K562 (cell line): ENCODE measurements at regions not wholly inside any gene's neighbourhood (a gene's known extent, or its start where the extent isn't known, plus 50 kb on each side); places are given as distances from the start of the nearest gene placed in this dataset.
A peak's percentile ranks its signal among the peaks of the same experiment; 100 is the strongest.

Source experiments
- ATAC-seq: fragments of 200-7000 bp; cut with Tn5 transposase; 3 replicates; pipeline ENCODE4 v1.9.1; 2020; ENCODE audit warnings: moderate library complexity
- BruUV-seq: library from RNA; stranded (reverse); fragments of 400-500 nt; replicated peaks from 2 replicates; lab custom pipeline; 2021; lab: Mats Ljungman, UMichigan
- CTCF ChIA-PET: fragments of 300-600 bp; formaldehyde crosslinking; extraction: SDS; loops from one replicate; lab custom pipeline; 2021; ENCODE audit warnings: low intra/inter-chr PET ratio; lab: Yijun Ruan, JAX
- POLR2A ChIA-PET: fragments of 300-600, 350-650 bp; sonication (Branson Sonifier 250); formaldehyde crosslinking; extraction: SDS; loops from one replicate; lab custom pipeline; 2021; ENCODE audit warnings: antibody characterized with exemption, inconsistent platforms; lab: Yijun Ruan, JAX
- DNase-seq, 4 experiments: peaks; one replicate each; pipeline versions ENCODE4 v3.0.0 to v3.0.0-alpha.2; 2011 to 2018; ENCODE audit warnings: low spot score in 3 of 4, mixed read lengths in 3 of 4; ENCODE audit errors: extremely low read depth in 1 of 4
- FAIRE-seq: peaks from 2 replicates; lab custom pipeline; 2011; peaks lifted over from hg19 to GRCh38; lab: Jason Lieb, UNC
- H2AFZ ChIP-seq: 2 replicates; pipeline ENCODE4 v1.6.0; 2011; ENCODE audit warnings: low read depth, low read length, control low read depth, inconsistent platforms
- H3K27ac ChIP-seq: fragments of 200-600 bp; 3 replicates; pipeline ENCODE4 v1.8.0; 2011; ENCODE audit warnings: low read depth, mild to moderate bottlenecking, control low read depth, inconsistent platforms, low read length, moderate library complexity, mixed read lengths; ENCODE audit errors: extremely low read depth
- H3K27me3 ChIP-seq, 2 experiments: fragments of 300-600 bp in 1 of 2; 2 replicates in 1 of 2; 3 replicates in 1 of 2; pipeline versions ENCODE4 v1.6.0 to v1.8.0; 2011; ENCODE audit warnings: inconsistent platforms in 2 of 2, low read length in 2 of 2, mild to moderate bottlenecking in 1 of 2, mixed read lengths in 1 of 2, moderate library complexity in 1 of 2; ENCODE audit not compliant: control insufficient read depth in 2 of 2, insufficient read depth in 2 of 2
- H3K36me3 ChIP-seq: fragments of 300-600 bp; 3 replicates; pipeline ENCODE4 v1.8.0; 2011; ENCODE audit warnings: mild to moderate bottlenecking, low read length, inconsistent platforms; ENCODE audit not compliant: control insufficient read depth, insufficient read depth
- H3K4me1 ChIP-seq, 2 experiments: fragments of 200-600 bp in 1 of 2; replicated peaks in 1 of 2; 2 replicates in 1 of 2; 3 replicates in 1 of 2; pipeline versions ENCODE4 v1.5.1 to v1.8.0; 2011; ENCODE audit warnings: inconsistent platforms in 2 of 2, low read length in 2 of 2, mild to moderate bottlenecking in 1 of 2, mixed read lengths in 1 of 2, moderate library complexity in 1 of 2; ENCODE audit not compliant: control insufficient read depth in 2 of 2, insufficient read depth in 2 of 2
- H3K4me2 ChIP-seq: 2 replicates; pipeline ENCODE4 v1.6.1; 2011; ENCODE audit warnings: low read length, control low read depth, inconsistent platforms, mixed read lengths; ENCODE audit not compliant: insufficient read depth
- H3K4me3 ChIP-seq: fragments of 200-600 bp; sonication (generic), shearing (Covaris generic); 2 replicates; pipeline ENCODE4 v1.5.1; 2016; ENCODE audit warnings: control low read depth, inconsistent platforms
- H3K79me2 ChIP-seq: fragments of 200-600 bp; 3 replicates; pipeline ENCODE4 v1.8.0; 2011; ENCODE audit warnings: low read length, inconsistent platforms; ENCODE audit not compliant: control insufficient read depth, insufficient read depth
- H3K9ac ChIP-seq, 2 experiments: 2 replicates each; pipeline versions ENCODE4 v1.6.0 to v1.6.1; 2011; ENCODE audit warnings: low read depth in 2 of 2, low read length in 2 of 2, control low read depth in 1 of 2, inconsistent platforms in 1 of 2, mild to moderate bottlenecking in 1 of 2, mixed read lengths in 1 of 2; ENCODE audit not compliant: insufficient read depth in 1 of 2
- H3K9me1 ChIP-seq: one replicate; pipeline ENCODE4 v1.6.0; 2011; ENCODE audit warnings: inconsistent platforms, mild to moderate bottlenecking, low read length, moderate library complexity; ENCODE audit not compliant: control insufficient read depth, insufficient read depth
- H3K9me3 ChIP-seq: replicated peaks from 2 replicates; pipeline ENCODE4 v1.5.1; 2011; ENCODE audit warnings: low read depth, low read length, inconsistent platforms; ENCODE audit not compliant: control insufficient read depth, insufficient read depth
- H4K20me1 ChIP-seq: replicated peaks from 2 replicates; pipeline ENCODE4 v1.6.1; 2011; ENCODE audit warnings: low read length, inconsistent platforms, mixed read lengths; ENCODE audit not compliant: control insufficient read depth, insufficient read depth
- BRD9 ChIP-seq: fragments of 450-650 bp; IDR thresholded peaks from 2 replicates; pipeline ENCODE4 v1.6.1; 2018; ENCODE audit warnings: low read depth; ENCODE audit not compliant: partially characterized antibody
- WGBS: fragments of 100-300 bp; shearing (Covaris generic); methylation state at CpG from one replicate; pipeline ENCODE4 v1.1.6; 2016; ENCODE audit warnings: low coverage, mixed read lengths; ENCODE audit not compliant: insufficient coverage; ENCODE audit errors: missing lambda C conversion rate; 5-methylcytosine and 5-hydroxymethylcytosine counted together
- in situ Hi-C: fragments of 300-500 bp; cut with MboI; formaldehyde crosslinking; loops from 4 replicates; pipeline ENCODE4 v1.15.0; 2018; ENCODE audit warnings: inconsistent platforms, mixed read lengths
- intact Hi-C: fragments of 100-400 bp; cut with micrococcal nuclease; formaldehyde crosslinking; loops from 2 replicates; pipeline ENCODE4 v1.14.2; 2022
- TF ChIP-seq, protein P1 (sequence below): fragments of 450-650 bp; IDR thresholded peaks from 2 replicates; pipeline ENCODE4 v1.6.1; 2018; ENCODE audit not compliant: partially characterized antibody

DNA sequence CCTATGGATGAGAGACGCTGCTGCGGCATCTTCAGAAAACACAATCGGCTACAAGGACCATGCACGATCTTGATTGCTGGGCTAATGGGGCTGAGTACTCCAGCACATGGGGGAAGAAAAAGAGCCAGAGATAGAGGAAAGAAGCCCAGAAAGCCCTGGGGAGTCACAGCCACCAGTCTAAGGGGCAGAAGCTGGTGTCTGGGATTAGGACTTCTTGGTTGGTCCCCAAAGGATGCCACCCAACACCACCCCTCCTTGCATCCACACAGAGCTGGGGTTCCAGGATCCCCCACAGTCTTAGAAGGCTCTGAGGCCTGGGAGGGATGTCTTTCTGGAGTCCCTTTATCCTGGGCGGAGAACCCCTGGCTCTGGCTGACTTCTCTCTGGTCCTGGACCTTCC is 98.4 kb upstream of the TARDBP start:
- ATAC-seq (no peak), DNase-seq (no peak), FAIRE-seq (no peak)
- Histone ChIP-seq H3K36me3 (no peaks in the 10 kb centered on the region), H3K27me3 (peaks cover 58 to 86% of the 10 kb centered on the region in 2 experiments), H3K4me1 (peaks cover 0 to 3% of the 10 kb centered on the region in 2 experiments; a peak in 1 of 5 replicates), H3K4me2 (no peak overlapping the region), H2AFZ (no peak overlapping the region), H3K79me2 (no peaks in the 10 kb centered on the region), H3K4me3 (no peak overlapping the region), H3K9ac (no peak overlapping the region), H3K9me1 (no peaks in the 10 kb centered on the region), H3K9me3 (no peaks in the 10 kb centered on the region), H3K27ac (no peak overlapping the region; the same call in 2 of the 3 replicates), H4K20me1 (peaks cover 22% of the 10 kb centered on the region; the same call in 1 of the 2 replicates)
- CTCF ChIA-PET: no interaction called here
- 1% methylated on average over 5 of the region's 5 CpGs for WGBS
- in situ Hi-C loops (no loop called here), intact Hi-C loops (no loop called here)
- BruUV-seq: no TSS peak
- TF ChIP-seq, protein P1, sequence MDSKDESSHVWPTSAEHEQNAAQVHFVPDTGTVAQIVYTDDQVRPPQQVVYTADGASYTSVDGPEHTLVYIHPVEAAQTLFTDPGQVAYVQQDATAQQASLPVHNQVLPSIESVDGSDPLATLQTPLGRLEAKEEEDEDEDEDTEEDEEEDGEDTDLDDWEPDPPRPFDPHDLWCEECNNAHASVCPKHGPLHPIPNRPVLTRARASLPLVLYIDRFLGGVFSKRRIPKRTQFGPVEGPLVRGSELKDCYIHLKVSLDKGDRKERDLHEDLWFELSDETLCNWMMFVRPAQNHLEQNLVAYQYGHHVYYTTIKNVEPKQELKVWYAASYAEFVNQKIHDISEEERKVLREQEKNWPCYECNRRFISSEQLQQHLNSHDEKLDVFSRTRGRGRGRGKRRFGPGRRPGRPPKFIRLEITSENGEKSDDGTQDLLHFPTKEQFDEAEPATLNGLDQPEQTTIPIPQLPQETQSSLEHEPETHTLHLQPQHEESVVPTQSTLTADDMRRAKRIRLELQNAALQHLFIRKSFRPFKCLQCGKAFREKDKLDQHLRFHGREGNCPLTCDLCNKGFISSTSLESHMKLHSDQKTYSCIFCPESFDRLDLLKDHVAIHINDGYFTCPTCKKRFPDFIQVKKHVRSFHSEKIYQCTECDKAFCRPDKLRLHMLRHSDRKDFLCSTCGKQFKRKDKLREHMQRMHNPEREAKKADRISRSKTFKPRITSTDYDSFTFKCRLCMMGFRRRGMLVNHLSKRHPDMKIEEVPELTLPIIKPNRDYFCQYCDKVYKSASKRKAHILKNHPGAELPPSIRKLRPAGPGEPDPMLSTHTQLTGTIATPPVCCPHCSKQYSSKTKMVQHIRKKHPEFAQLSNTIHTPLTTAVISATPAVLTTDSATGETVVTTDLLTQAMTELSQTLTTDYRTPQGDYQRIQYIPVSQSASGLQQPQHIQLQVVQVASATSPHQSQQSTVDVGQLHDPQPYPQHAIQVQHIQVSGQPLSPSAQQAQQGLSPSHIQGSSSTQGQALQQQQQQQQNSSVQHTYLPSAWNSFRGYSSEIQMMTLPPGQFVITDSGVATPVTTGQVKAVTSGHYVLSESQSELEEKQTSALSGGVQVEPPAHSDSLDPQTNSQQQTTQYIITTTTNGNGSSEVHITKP: peak; percentile 83
- no peak for TF ChIP-seq BRD9
- POLR2A ChIA-PET: no interaction called here
